ENCODE measurements at regions not wholly inside any gene's neighbourhood (a gene's known extent, or its start where the extent isn't known, plus 50 kb on each side); places are given as distances from the start of the nearest gene placed in this dataset.

- H3K27me3 ChIP-seq (ENCODE audit: insufficient read depth), result no peaks in the 10 kb centered on the region
- H3K27ac Mint-ChIP-seq, result no peak overlapping the region
- H3K4me1 Mint-ChIP-seq, result no peaks in the 10 kb centered on the region
- H3K27ac ChIP-seq (ENCODE audit: low read depth), result no peak overlapping the region
- no peak overlapping the region for H3K4me2 ChIP-seq
- no peaks in the 10 kb centered on the region for H3K36me3 Mint-ChIP-seq (ENCODE audit: low read depth)
- ATAC-seq (no peak), DNase-seq (ENCODE audit: low spot score) (no peak)
- H3K27me3 Mint-ChIP-seq (ENCODE audit: insufficient read depth, low read depth, poor library complexity), result no peaks in the 10 kb centered on the region
- no peaks in the 10 kb centered on the region; the same call in 2 of the 3 replicates for H3K9me3 Mint-ChIP-seq
- H3K4me1 ChIP-seq (ENCODE audit: insufficient read depth), result no peaks in the 10 kb centered on the region
- no peaks in the 10 kb centered on the region for H3F3A ChIP-seq (replicated peaks; ENCODE audit: low read depth)
- H4K20me1 ChIP-seq (replicated peaks; ENCODE audit: insufficient read depth), result no peaks in the 10 kb centered on the region
- no peak overlapping the region for H3K4me3 ChIP-seq
- TF ChIP-seq CTCF (conservative IDR thresholded peaks at IDR 0.05; ENCODE audit: low read depth in 2 of 2), result no peak
- no peak for TF ChIP-seq ETS1 (IDR thresholded peaks at IDR 0.05)
- no peak for TF ChIP-seq REST (IDR thresholded peaks at IDR 0.05; ENCODE audit: unreplicated experiment)
- no peak for TF ChIP-seq JUNB (IDR thresholded peaks at IDR 0.05; ENCODE audit: unreplicated experiment)
- TF ChIP-seq ZNF331 (CRISPR knock-in tag; IDR thresholded peaks at IDR 0.05; ENCODE audit: low read depth), result no peak
- TF ChIP-seq ZNF462 (CRISPR knock-in tag; IDR thresholded peaks at IDR 0.05), result no peak
- no peak for TF ChIP-seq POLR2AphosphoS5 (IDR thresholded peaks at IDR 0.05; ENCODE audit: low read depth)
- no peak for TF ChIP-seq STAT1 (IDR thresholded peaks at IDR 0.05; ENCODE audit: unreplicated experiment)
- TF ChIP-seq NANOG (IDR thresholded peaks at IDR 0.05; ENCODE audit: borderline replicate concordance), result no peak
- TF ChIP-seq CREB1 (CRISPR knock-in tag; IDR thresholded peaks at IDR 0.05; ENCODE audit: low read depth), result no peak
- no peak for TF ChIP-seq EZH2phosphoT487 (IDR thresholded peaks at IDR 0.05; ENCODE audit: unreplicated experiment)
- TF ChIP-seq ZNF114 (CRISPR knock-in tag; IDR thresholded peaks at IDR 0.05), result no peak
- TF ChIP-seq EZH2 (IDR thresholded peaks at IDR 0.05; ENCODE audit: low read depth, unreplicated experiment), result no peak
- H2AFZ ChIP-seq, result no peak overlapping the region
- no peaks in the 10 kb centered on the region for H3K36me3 ChIP-seq (ENCODE audit: insufficient read depth)
- no peaks in the 10 kb centered on the region for H3K79me2 ChIP-seq (replicated peaks; ENCODE audit: insufficient read depth)
- no peak overlapping the region for H3K4me3 Mint-ChIP-seq
- peaks cover 8% of the 10 kb centered on the region; the same call in 1 of the 2 replicates for H3K9me2 ChIP-seq (ENCODE audit: insufficient read depth)
Observed at GRCh38 chr2:104546537-104546936, 307.4 kb upstream of the POU3F3 start.
